MG63 (cell line): ENCODE measurements at regions not wholly inside any gene's neighbourhood (a gene's known extent, or its start where the extent isn't known, plus 50 kb on each side); places are given as distances from the start of the nearest gene placed in this dataset.

ENCODE experiments used
- DNase-seq: peaks from one replicate; pipeline ENCODE4 v3.0.0-alpha.2; 2020
- H3K27me3 ChIP-seq: fragments of 250-450 bp; sonication (Bioruptor Pico); 2 replicates; pipeline ENCODE4 v1.5.1; 2020; ENCODE audit warnings: mild to moderate bottlenecking, moderate library complexity
- H3K36me3 ChIP-seq: fragments of 250-450 bp; sonication (Bioruptor Pico); 2 replicates; pipeline ENCODE4 v1.5.1; 2020; ENCODE audit warnings: mild to moderate bottlenecking, moderate library complexity
- H3K4me3 ChIP-seq: fragments of 250-450 bp; sonication (Bioruptor Pico); 2 replicates; pipeline ENCODE4 v1.5.1; 2020; ENCODE audit warnings: mild to moderate bottlenecking, moderate library complexity
- H3K9me3 ChIP-seq: fragments of 250-450 bp; sonication (Bioruptor Pico); 2 replicates; pipeline ENCODE4 v1.5.1; 2020; ENCODE audit warnings: mild to moderate bottlenecking, moderate library complexity

DNA sequence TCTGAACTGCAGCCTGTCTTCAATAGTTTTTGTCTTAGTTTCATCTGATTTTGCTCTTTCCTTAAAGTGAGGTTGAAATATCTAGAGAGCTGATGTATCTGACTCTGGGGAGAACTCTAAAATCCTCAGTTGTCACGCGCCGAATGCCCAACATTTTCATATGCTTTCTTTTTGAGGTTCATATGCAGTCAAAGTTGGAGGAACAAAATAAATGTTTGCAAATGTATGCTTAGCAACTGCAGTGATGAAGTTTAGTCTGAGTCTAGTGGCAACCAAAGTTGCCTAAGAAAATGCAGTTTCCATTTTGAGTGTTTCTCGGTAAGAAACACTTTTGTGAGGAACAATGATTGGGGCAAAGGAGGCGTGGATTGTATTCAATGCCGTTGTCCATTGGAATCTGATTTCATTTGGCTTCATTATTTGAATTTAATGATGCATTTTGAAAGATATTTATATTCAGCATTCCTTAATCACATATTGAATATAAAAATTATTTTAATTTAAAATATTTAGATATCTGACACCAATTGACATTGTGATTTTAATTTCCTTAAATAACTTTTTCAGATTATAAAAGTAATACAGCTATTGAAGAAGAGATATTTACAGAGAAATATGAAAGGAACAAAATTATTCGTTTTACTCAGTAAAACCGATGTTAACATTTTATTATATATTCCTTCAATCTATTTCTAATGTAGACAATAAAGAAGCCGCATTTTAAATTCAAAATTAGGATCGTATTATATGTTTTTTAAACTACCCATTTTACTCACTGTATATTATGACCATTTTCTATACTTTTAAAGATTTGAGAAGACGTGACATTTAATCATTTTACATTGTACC is 122.0 kb downstream of the PLEKHG1 start:
- H3K4me3 ChIP-seq = no peak overlapping the region
- DNase-seq = no peak
- no peaks in the 10 kb centered on the region for H3K36me3 ChIP-seq
- no peaks in the 10 kb centered on the region for H3K9me3 ChIP-seq
- H3K27me3 ChIP-seq = no peaks in the 10 kb centered on the region

DNA sequence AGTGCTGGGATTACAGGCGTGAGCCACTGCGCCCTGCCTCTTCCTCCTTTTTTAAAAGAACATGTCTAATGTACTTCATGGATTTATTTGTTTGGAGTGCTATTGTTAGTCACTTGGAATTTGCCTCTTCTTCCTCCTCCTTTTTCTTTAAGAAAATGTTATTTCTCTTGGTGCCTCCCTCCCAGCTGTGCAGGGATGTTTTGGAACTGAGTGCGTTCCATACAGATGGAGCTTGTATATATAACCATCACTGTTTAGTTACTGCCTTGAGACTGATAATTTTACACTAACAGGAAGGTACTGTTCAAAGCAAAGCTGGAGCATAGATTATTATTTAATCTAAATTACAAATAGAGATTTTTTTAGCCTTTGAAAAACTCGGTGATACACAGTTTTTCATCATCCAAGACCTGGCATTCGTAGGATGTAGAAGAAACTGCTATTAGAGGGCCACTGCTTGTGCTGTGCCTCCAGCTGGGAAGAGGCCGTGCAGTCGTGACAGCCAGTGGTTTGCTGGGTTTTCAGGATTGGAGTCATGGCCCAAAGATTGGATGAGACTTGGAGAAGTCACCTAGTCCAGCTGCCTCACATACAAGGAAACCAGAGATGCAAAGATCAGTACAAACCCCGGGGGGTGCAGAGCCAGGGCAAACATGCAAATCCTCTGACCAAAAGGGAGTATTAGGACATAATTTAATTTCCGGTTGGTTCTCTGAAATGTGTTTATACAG is 123.1 kb downstream of the PLEKHG1 start:
- Histone ChIP-seq H3K4me3 (no peak overlapping the region), H3K9me3 (no peaks in the 10 kb centered on the region), H3K36me3 (no peaks in the 10 kb centered on the region), H3K27me3 (no peaks in the 10 kb centered on the region)
- peak; percentile 23 for DNase-seq

DNA sequence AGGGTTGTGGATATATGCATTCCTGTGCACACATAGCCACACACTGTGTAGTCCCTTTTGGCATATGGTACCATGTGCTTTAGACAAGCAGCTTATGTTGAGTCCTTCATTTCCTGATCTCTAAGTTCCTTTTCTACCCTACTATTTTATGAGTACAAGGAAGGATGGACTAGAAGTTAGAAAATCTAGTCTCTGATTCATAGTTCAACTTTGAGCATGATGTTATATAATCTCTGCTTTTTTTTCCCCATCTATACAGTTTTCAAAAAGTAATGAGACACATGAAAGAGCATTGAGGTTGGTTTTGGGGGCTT is 123.6 kb downstream of the PLEKHG1 start:
- H3K27me3 ChIP-seq = no peaks in the 10 kb centered on the region
- no peaks in the 10 kb centered on the region for H3K36me3 ChIP-seq
- no peaks in the 10 kb centered on the region for H3K9me3 ChIP-seq
- H3K4me3 ChIP-seq = no peak overlapping the region
- DNase-seq = no peak

- H3K36me3 ChIP-seq = no peaks in the 10 kb centered on the region
- no peak overlapping the region for H3K4me3 ChIP-seq
- H3K9me3 ChIP-seq = no peaks in the 10 kb centered on the region
- no peak for DNase-seq
- no peaks in the 10 kb centered on the region for H3K27me3 ChIP-seq
Observed at GRCh38 chr6:150723857-150724256, 124.2 kb downstream of the PLEKHG1 start.

DNA sequence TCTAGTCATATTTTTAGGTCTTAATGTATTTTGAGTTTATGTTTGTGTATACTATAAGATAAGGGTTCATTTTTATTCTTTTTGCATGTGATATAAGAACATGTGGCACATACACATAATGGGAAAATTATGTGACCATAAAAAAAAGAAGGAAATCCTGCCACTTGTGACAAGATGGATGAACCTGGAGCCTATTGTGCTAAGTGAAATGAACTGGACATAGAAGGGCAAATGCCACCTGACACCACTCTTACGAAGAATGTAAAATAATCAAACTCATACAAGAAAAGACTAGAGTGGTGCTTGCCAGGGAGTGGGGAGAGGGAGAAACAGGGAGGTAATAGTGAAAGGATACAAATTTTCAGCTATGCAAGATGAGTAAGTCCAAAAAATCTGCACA is 126.1 kb downstream of the PLEKHG1 start:
- DNase-seq = no peak
- H3K27me3 ChIP-seq = no peaks in the 10 kb centered on the region
- no peaks in the 10 kb centered on the region for H3K36me3 ChIP-seq
- no peak overlapping the region for H3K4me3 ChIP-seq
- no peaks in the 10 kb centered on the region for H3K9me3 ChIP-seq

- no peak overlapping the region for H3K4me3 ChIP-seq
- H3K27me3 ChIP-seq = no peaks in the 10 kb centered on the region
- no peaks in the 10 kb centered on the region for H3K36me3 ChIP-seq
- no peaks in the 10 kb centered on the region for H3K9me3 ChIP-seq
- no peak for DNase-seq
Observed at GRCh38 chr6:150729188-150729748, 129.6 kb downstream of the PLEKHG1 start.

DNA sequence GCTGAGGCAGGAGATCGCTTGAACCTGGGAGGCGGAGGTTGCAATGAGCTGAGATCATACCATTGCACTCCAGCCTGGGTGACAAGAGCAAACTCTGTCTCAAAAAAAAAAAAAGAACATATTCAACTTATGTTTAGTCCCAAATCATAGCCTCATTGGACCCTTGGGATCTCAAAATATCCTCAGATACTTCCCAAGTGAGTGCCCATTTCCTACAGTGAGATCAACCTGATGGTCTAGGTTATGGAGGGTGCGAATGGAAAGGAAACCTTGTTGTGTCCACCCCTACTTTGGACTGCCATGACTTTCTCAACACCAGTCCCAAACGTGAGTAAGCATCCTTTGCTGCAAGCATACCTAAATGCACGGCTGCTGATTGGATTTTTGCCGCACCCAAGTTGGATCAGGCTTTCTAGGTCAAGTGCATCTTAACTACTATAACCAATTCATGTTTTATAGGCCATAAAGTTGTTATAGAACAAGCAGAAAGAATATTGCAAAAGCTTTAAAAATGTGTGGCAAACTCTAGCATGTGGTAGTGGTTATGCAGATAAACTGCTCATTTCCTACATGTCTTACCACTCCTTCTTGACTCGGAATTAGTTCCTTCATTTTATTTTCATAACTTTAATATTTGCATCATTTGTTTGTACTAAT is 131.2 kb downstream of the PLEKHG1 start:
- DNase-seq = no peak
- H3K4me3 ChIP-seq = no peak overlapping the region
- no peaks in the 10 kb centered on the region for H3K9me3 ChIP-seq
- H3K36me3 ChIP-seq = no peaks in the 10 kb centered on the region
- H3K27me3 ChIP-seq = no peaks in the 10 kb centered on the region

DNA sequence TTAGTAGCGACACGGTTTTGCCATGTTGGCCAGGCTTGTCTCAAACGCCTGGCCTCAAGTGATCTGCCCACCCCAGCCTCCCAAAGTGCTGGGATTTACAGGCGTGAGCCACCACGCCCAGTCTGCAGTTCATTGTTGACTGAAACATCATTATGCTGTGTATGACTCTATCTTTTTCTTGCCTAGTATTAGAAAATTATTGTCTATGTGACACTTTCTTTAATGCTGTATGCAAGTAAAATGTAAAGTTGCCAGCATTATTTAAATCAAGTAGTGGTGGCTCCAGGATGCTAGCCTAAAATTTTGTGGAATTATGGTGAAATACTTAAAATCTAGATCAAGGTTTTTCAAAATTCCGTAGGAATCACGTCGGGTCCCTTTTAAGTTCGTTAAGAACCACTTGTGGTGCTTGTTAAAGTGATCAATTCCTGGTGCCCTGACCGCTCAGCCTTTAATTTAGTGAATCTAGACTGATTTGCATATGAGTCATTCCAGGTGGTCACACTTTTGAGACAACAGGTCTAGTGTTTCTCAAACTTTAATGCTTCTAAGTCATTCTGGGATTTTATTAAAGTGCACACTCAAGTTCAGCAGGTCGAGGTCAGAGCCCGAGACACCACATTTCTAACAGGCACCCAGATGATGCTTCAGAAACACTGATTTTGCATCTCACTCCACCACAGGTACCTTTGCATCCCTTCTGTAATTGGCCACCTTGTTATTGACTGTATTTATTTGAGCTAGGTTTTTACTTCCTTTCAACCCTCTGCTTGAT is 132.6 kb upstream of the MTHFD1L start:
- Histone ChIP-seq H3K4me3 (no peak overlapping the region), H3K27me3 (no peaks in the 10 kb centered on the region), H3K36me3 (no peaks in the 10 kb centered on the region), H3K9me3 (no peaks in the 10 kb centered on the region)
- no peak for DNase-seq

DNA sequence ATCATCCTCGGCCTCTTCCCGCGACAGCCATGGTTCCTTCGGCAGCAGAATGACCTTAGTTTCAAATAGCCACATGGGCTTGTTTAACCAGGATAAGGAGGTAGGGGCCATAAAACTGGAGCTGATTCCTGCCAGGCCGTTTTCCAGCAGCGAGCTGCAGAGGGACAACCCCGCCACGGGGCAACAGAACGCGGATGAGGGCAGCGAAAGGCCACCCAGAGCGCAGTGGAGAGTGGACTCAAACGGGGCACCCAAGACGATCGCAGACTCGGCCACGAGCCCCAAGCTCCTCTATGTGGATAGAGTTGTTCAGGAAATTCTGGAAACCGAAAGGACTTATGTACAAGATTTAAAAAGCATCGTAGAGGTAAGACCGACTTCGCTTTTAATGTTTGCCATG is 131.8 kb upstream of the MTHFD1L start:
- no peaks in the 10 kb centered on the region for H3K9me3 ChIP-seq
- no peak for DNase-seq
- H3K4me3 ChIP-seq = no peak overlapping the region
- H3K36me3 ChIP-seq = no peaks in the 10 kb centered on the region
- H3K27me3 ChIP-seq = no peaks in the 10 kb centered on the region

GRCh38 chr6:150734235-150734634 is 131.3 kb upstream of the MTHFD1L start:
- Histone ChIP-seq H3K9me3 (no peaks in the 10 kb centered on the region), H3K36me3 (no peaks in the 10 kb centered on the region), H3K27me3 (no peaks in the 10 kb centered on the region), H3K4me3 (no peak overlapping the region)
- DNase-seq = no peak

DNA sequence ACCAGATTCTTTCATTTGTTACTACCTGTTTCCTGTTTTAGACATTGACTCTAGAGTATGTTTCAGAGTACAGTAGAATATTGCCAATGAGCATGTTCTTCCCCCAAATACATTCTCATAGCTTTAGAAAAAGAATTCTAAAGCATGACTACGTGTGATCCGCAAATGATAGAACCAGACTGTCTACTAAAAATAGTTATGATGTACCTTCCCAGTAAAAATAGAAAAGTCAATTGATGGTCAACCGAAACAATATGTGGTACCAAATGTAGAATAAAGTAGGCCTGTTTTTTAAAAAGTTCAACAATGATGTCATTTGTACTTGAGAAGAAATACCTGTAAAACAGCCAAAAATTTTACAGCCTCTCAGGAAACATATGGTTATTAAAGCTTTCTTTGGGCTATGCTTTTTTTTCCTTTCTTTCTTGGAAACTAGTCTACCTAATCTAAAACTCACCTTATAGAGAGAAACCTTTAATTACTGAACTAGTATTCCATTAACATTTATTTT is 130.1 kb upstream of the MTHFD1L start:
- Histone ChIP-seq H3K36me3 (no peaks in the 10 kb centered on the region), H3K27me3 (no peaks in the 10 kb centered on the region), H3K4me3 (no peak overlapping the region), H3K9me3 (no peaks in the 10 kb centered on the region)
- DNase-seq = no peak

GRCh38 chr6:150738092-150738629 is 127.3 kb upstream of the MTHFD1L start:
- Histone ChIP-seq H3K36me3 (no peaks in the 10 kb centered on the region), H3K9me3 (no peaks in the 10 kb centered on the region), H3K27me3 (no peaks in the 10 kb centered on the region), H3K4me3 (no peak overlapping the region)
- DNase-seq = no peak

DNA sequence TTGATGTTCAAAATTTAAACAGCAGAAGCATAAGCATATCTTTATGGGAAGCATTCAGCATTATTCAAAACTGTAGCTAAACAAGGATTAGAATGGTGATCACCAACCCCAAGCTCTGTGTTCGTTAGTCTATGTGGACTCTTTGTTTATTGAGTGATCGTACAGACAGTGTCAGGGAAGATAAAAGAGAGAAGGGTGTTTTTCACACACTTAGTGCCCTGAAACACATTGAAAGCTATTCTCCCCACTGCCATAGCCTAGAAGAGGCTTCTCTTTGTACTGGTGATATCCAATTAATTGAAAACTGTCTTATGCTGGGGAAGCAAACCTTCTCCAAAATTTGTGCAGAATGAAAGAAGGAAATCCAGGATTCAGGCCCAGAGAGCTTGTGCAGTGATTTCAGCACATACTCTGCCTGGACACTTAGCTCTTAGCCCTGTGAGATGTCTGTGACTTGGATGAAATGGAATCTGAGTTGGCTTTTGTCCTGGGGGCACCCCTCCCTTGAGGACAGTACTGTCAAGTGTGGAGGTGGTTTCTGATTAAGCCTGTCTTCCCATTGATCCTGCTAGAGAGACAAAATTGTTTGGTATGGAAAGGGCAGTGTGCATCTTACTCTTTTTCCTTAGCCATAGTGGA is 125.7 kb upstream of the MTHFD1L start:
- Histone ChIP-seq H3K36me3 (no peaks in the 10 kb centered on the region), H3K9me3 (no peaks in the 10 kb centered on the region), H3K27me3 (no peaks in the 10 kb centered on the region), H3K4me3 (no peak overlapping the region)
- peak; percentile 10 for DNase-seq

- no peak for DNase-seq
- no peaks in the 10 kb centered on the region for H3K27me3 ChIP-seq
Observed at GRCh38 chr6:150740453-150740852, 125.0 kb upstream of the MTHFD1L start.

GRCh38 chr6:150741633-150742200 is 123.8 kb upstream of the MTHFD1L start:
- no peaks in the 10 kb centered on the region for H3K9me3 ChIP-seq
- H3K36me3 ChIP-seq = no peaks in the 10 kb centered on the region
- no peaks in the 10 kb centered on the region for H3K27me3 ChIP-seq
- no peak overlapping the region for H3K4me3 ChIP-seq
- no peak for DNase-seq

More at GRCh38 chr6:150740453-150740852, 125.0 kb upstream of the MTHFD1L start:
- no peaks in the 10 kb centered on the region for H3K9me3 ChIP-seq
- H3K36me3 ChIP-seq = no peaks in the 10 kb centered on the region
- no peak overlapping the region for H3K4me3 ChIP-seq
